H1 (cell line): ENCODE measurements at regions not wholly inside any gene's neighbourhood (a gene's known extent, or its start where the extent isn't known, plus 50 kb on each side); places are given as distances from the start of the nearest gene placed in this dataset.

Experiments used
- CTCF ChIA-PET: fragments of 300-600 bp; sonication (Branson Sonifier 250); formaldehyde crosslinking; loops from one replicate; lab custom pipeline; 2021; ENCODE audit not compliant: partially characterized antibody; lab: Charles Lee
- POLR2A ChIA-PET: fragments of 300-600 bp; sonication (Branson Sonifier 250); formaldehyde crosslinking; loops from one replicate; lab custom pipeline; 2021; ENCODE audit warnings: inconsistent platforms; ENCODE audit not compliant: partially characterized antibody; lab: Charles Lee
- DNase-seq, 2 experiments: peaks; one replicate each; pipeline versions ENCODE4 v3.0.0 to v3.0.0-alpha.2; 2010 to 2022; ENCODE audit warnings: low spot score in 2 of 2, low read depth in 1 of 2, mixed read lengths in 1 of 2
- FAIRE-seq: peaks from 2 replicates; lab custom pipeline; 2011; peaks lifted over from hg19 to GRCh38; lab: Jason Lieb, UNC
- H2AFZ ChIP-seq: 2 replicates; pipeline ENCODE4 v1.8.1; 2012; ENCODE audit warnings: low read length, inconsistent platforms
- H2AK5ac ChIP-seq: 2 replicates; pipeline ENCODE4 v1.6.1; 2013; ENCODE audit warnings: low read depth, low read length
- H2BK120ac ChIP-seq: replicated peaks from 2 replicates; pipeline ENCODE3; 2013; ENCODE audit warnings: low read depth, low read length, inconsistent platforms
- H2BK12ac ChIP-seq: 2 replicates; pipeline ENCODE4 v1.6.1; 2013; ENCODE audit warnings: low read depth, low read length
- H2BK15ac ChIP-seq: 2 replicates; pipeline ENCODE4 v1.6.1; 2013; ENCODE audit warnings: low read length
- H2BK20ac ChIP-seq: 2 replicates; pipeline ENCODE4 v1.6.1; 2013; ENCODE audit warnings: low read length
- H2BK5ac ChIP-seq: 2 replicates; pipeline ENCODE4 v1.6.1; 2013; ENCODE audit warnings: low read depth, low read length
- H3K14ac ChIP-seq: 2 replicates; pipeline ENCODE4 v1.6.1; 2013; ENCODE audit warnings: inconsistent platforms; ENCODE audit not compliant: insufficient read length
- H3K18ac ChIP-seq: 2 replicates; pipeline ENCODE4 v1.6.1; 2013; ENCODE audit warnings: low read length; ENCODE audit errors: extremely low read depth
- H3K23ac ChIP-seq: 2 replicates; pipeline ENCODE4 v1.6.1; 2013; ENCODE audit warnings: inconsistent platforms; ENCODE audit not compliant: insufficient read length
- H3K23me2 ChIP-seq: 2 replicates; pipeline ENCODE4 v1.6.1; 2013; ENCODE audit warnings: low read depth, low read length
- H3K27ac ChIP-seq: 2 replicates; pipeline ENCODE4 v1.6.1; 2011; ENCODE audit warnings: low read depth, low read length, inconsistent platforms
- H3K27me3 ChIP-seq, 4 experiments: replicated peaks in 1 of 4; 1 replicate in 1 of 4; 2 replicates in 3 of 4; pipeline versions ENCODE4 v1.6.1 to v1.8.1; 2011 to 2013; ENCODE audit warnings: low read length in 3 of 4, mild to moderate bottlenecking in 3 of 4, inconsistent platforms in 2 of 4, mixed read lengths in 2 of 4, moderate library complexity in 1 of 4; ENCODE audit not compliant: control insufficient read depth in 3 of 4, insufficient read depth in 3 of 4; ENCODE audit errors: extremely low read depth in 1 of 4
- H3K36me3 ChIP-seq, 4 experiments: 2 replicates each; pipeline versions ENCODE4 v1.6.1 to v1.8.1; 2011 to 2013; ENCODE audit warnings: mild to moderate bottlenecking in 4 of 4, low read length in 3 of 4, moderate library complexity in 2 of 4, control low read depth in 1 of 4, inconsistent platforms in 1 of 4; ENCODE audit not compliant: insufficient read depth in 4 of 4, control insufficient read depth in 2 of 4
- H3K4ac ChIP-seq: replicated peaks from 2 replicates; pipeline ENCODE3; 2013; ENCODE audit warnings: low read length, low read depth, mixed read lengths, inconsistent platforms; ENCODE audit not compliant: insufficient read length
- H3K4me1 ChIP-seq, 4 experiments: replicated peaks in 1 of 4; 1 replicate in 1 of 4; 2 replicates in 3 of 4; pipeline versions ENCODE4 v1.6.1 to v1.8.1; 2011 to 2013; ENCODE audit warnings: low read length in 3 of 4, inconsistent platforms in 2 of 4, mixed read lengths in 1 of 4; ENCODE audit not compliant: insufficient read depth in 4 of 4, control insufficient read depth in 3 of 4
- H3K4me2 ChIP-seq, 2 experiments: 2 replicates each; pipeline versions ENCODE4 v1.6.1 to v1.8.1; 2011 to 2013; ENCODE audit warnings: low read depth in 2 of 2, low read length in 2 of 2, control low read depth in 1 of 2, inconsistent platforms in 1 of 2, mild to moderate bottlenecking in 1 of 2; ENCODE audit not compliant: insufficient read depth in 1 of 2
- H3K4me3 ChIP-seq, 4 experiments: fragments of 200-600, 300-600 bp in 1 of 4; sonication (generic), shearing (Covaris generic), sonication (Bioruptor Twin) in 1 of 4; 2 replicates each; pipeline versions ENCODE4 v1.5.1 to v1.8.1; 2011 to 2016; ENCODE audit warnings: low read length in 4 of 4, low read depth in 3 of 4, control low read depth in 2 of 4, inconsistent platforms in 2 of 4, mild to moderate bottlenecking in 2 of 4, mixed read lengths in 1 of 4, moderate library complexity in 1 of 4; ENCODE audit not compliant: insufficient read depth in 2 of 4; ENCODE audit errors: extremely low read depth in 1 of 4
- H3K56ac ChIP-seq: replicated peaks from 2 replicates; pipeline ENCODE3; 2013; ENCODE audit warnings: low read depth, mild to moderate bottlenecking, mixed read lengths, low read length, inconsistent platforms; ENCODE audit not compliant: insufficient read length
- H3K79me1 ChIP-seq: 2 replicates; pipeline ENCODE4 v1.6.1; 2013; ENCODE audit warnings: low read depth, low read length, control low read depth
- H3K79me2 ChIP-seq, 2 experiments: 2 replicates each; pipeline versions ENCODE4 v1.6.1 to v1.8.1; 2012 to 2013; ENCODE audit warnings: low read length in 2 of 2, mild to moderate bottlenecking in 2 of 2, inconsistent platforms in 1 of 2; ENCODE audit not compliant: insufficient read depth in 2 of 2, control insufficient read depth in 1 of 2
- H3K9ac ChIP-seq, 4 experiments: replicated peaks in 1 of 4; 1 replicate in 1 of 4; 2 replicates in 3 of 4; pipeline versions ENCODE4 v1.6.1 to v1.8.1; 2011 to 2013; ENCODE audit warnings: low read depth in 3 of 4, low read length in 3 of 4, control low read depth in 2 of 4, mild to moderate bottlenecking in 2 of 4, moderate library complexity in 2 of 4, inconsistent platforms in 1 of 4; ENCODE audit errors: extremely low read depth in 1 of 4
- H3K9me3 ChIP-seq, 2 experiments: 2 replicates each; pipeline versions ENCODE4 v1.6.1 to v1.8.1; 2012 to 2013; ENCODE audit warnings: mild to moderate bottlenecking in 2 of 2, moderate library complexity in 2 of 2, control low read depth in 1 of 2, inconsistent platforms in 1 of 2, low read depth in 1 of 2, low read length in 1 of 2, mixed read lengths in 1 of 2; ENCODE audit not compliant: insufficient read depth in 2 of 2
- H4K20me1 ChIP-seq, 2 experiments: replicated peaks in 1 of 2; 2 replicates each; pipeline versions ENCODE3 to v1.8.1; 2011 to 2013; ENCODE audit warnings: inconsistent platforms in 2 of 2, low read length in 2 of 2, mild to moderate bottlenecking in 1 of 2; ENCODE audit not compliant: insufficient read depth in 2 of 2, control insufficient read depth in 1 of 2
- H4K5ac ChIP-seq: 2 replicates; pipeline ENCODE4 v1.6.1; 2013; ENCODE audit warnings: low read length, low read depth, mixed read lengths, inconsistent platforms; ENCODE audit not compliant: insufficient read length
- H4K8ac ChIP-seq: 2 replicates; pipeline ENCODE4 v1.8.0; 2013; ENCODE audit warnings: mild to moderate bottlenecking, moderate library complexity, low read length, inconsistent platforms; ENCODE audit not compliant: insufficient read depth; ENCODE audit errors: extremely low read depth
- H4K91ac ChIP-seq: replicated peaks from 2 replicates; pipeline ENCODE3; 2013; ENCODE audit warnings: low read length, mixed read lengths, inconsistent platforms; ENCODE audit not compliant: insufficient read length
- EZH2 ChIP-seq: fragments of 200-600 bp; sonication (generic); IDR thresholded peaks from 2 replicates; pipeline ENCODE4 v1.7.1; 2012; ENCODE audit warnings: low read depth, mild to moderate bottlenecking, moderate library complexity, low read length, inconsistent platforms; ENCODE audit not compliant: severe bottlenecking
- KDM1A ChIP-seq: fragments of 200-600, 300-600 bp; sonication (generic); IDR thresholded peaks from 2 replicates; pipeline ENCODE4 v1.7.1; 2016; ENCODE audit warnings: mild to moderate bottlenecking, low read length, borderline replicate concordance
- MAFK ChIP-seq: IDR thresholded peaks from 2 replicates; pipeline ENCODE4 v1.6.1; 2012; ENCODE audit warnings: low read depth, mild to moderate bottlenecking, improper control_type of control experiment, low read length
- POLR2A ChIP-seq, 2 experiments: IDR thresholded peaks; 1 replicate in 1 of 2; 2 replicates in 1 of 2; pipeline ENCODE4 v1.6.1; 2011; ENCODE audit warnings: low read depth in 2 of 2, low read length in 2 of 2, mild to moderate bottlenecking in 2 of 2; ENCODE audit errors: control extremely low read depth in 1 of 2
- SP2 ChIP-seq: IDR thresholded peaks from 2 replicates; pipeline ENCODE4 v1.6.1; 2012; ENCODE audit warnings: mild to moderate bottlenecking, low read length, inconsistent platforms
- SP4 ChIP-seq: IDR thresholded peaks from 2 replicates; pipeline ENCODE4 v1.6.1; 2012; ENCODE audit warnings: low read length, inconsistent platforms
- TBP ChIP-seq: IDR thresholded peaks from 2 replicates; pipeline ENCODE4 v1.6.1; 2011; ENCODE audit warnings: low read depth, low read length, improper control_type of control experiment
- TEAD4 ChIP-seq: IDR thresholded peaks from 2 replicates; pipeline ENCODE4 v1.6.1; 2012; ENCODE audit warnings: low read depth, low read length, inconsistent platforms, mixed read lengths
- WGBS, 2 experiments: shearing (Covaris generic) in 1 of 2; methylation state at CpG; one replicate each; pipeline versions ENCODE4 v1.1.6 to v1.1.7; 2013 to 2015; ENCODE audit warnings: low lambda C conversion rate in 2 of 2, mixed read lengths in 2 of 2, inconsistent platforms in 1 of 2, low coverage in 1 of 2, missing lambda C conversion rate in 1 of 2; ENCODE audit not compliant: insufficient replicate concordance in 2 of 2, insufficient coverage in 1 of 2, insufficient read length in 1 of 2; ENCODE audit errors: extremely low coverage in 1 of 2, missing lambda C conversion rate in 1 of 2; 5-methylcytosine and 5-hydroxymethylcytosine counted together

DNA sequence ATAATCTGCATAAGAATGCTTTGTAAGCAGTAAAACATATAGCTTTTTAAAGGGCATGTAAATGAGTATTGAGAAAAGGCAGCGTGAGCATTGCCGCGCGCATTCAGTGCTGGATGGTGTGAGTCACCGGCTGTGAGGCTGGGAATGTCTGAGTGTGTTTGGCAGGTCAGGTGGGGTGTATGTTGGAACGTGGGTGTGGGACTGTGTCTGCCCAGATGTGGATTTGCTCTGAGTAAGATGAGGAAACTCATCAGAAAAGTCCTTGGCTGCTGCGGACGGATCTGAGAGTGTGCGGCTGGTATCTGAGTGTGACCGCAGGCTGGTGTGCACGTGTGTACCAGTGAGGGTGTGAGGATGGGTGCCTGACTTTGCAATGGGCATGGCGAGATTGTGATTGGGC lies 66.2 kb upstream of the NECTIN1 start:
- no peak overlapping the region for H3K4me3 ChIP-seq
- no peak for TF ChIP-seq KDM1A
- no peak for TF ChIP-seq SP2
- TF ChIP-seq POLR2A (IDR thresholded peaks at IDR 0.05; ENCODE audit: control extremely low read depth in 1 of 2, low read depth in 2 of 2, low read length in 2 of 2): no peak
- no peak for TF ChIP-seq MAFK
- no peak for TF ChIP-seq EZH2
- TF ChIP-seq TEAD4: no peak
- TF ChIP-seq TBP: no peak
- no peak for TF ChIP-seq SP4

More for the DNA sequence above, 66.2 kb upstream of the NECTIN1 start:
- no peak overlapping the region for H3K9ac ChIP-seq
- peaks cover 18 to 56% (median 43%) of the 10 kb centered on the region in 4 experiments for H3K4me1 ChIP-seq
- peak overlapping the region; percentile 33; the same call in 1 of the 2 replicates for H2BK15ac ChIP-seq
- 42% methylated on average over 12 of the region's 12 CpGs; no CpG with 5 or more reads in 1 of the 2 experiments for WGBS, 2 experiments
- H3K4ac ChIP-seq: no peak overlapping the region
- no peaks in the 10 kb centered on the region for H3K9me3 ChIP-seq
- 0 out of 2 replicates have a peak overlapping the region, but pooled peaks have one; percentile 3 for H2AK5ac ChIP-seq
- H3K23ac ChIP-seq: no peak overlapping the region
- peaks cover 0 to 3% of the 10 kb centered on the region in 2 experiments for H4K20me1 ChIP-seq
- no peaks in the 10 kb centered on the region for H3K79me1 ChIP-seq
- H4K5ac ChIP-seq: no peak overlapping the region
- H4K8ac ChIP-seq: no peak overlapping the region
- peak overlapping the region; percentile 32 to 55; a peak in 3 of 4 replicates for H3K4me2 ChIP-seq
- peak overlapping the region; percentile 29 for H4K91ac ChIP-seq
- peak overlapping the region; percentile 86; the same call in 1 of the 2 replicates for H2BK12ac ChIP-seq
- ChIA-PET POLR2A (interaction anchor here (1.4 kb wide), 1 partner anchor 69 kb away, joined by 3 read pairs; no protein-coding TSS in a partner anchor), CTCF (interaction anchor here (0.7 to 1.7 kb wide), 8 partner anchors 9 to 204 kb away, joined by 3 to 4 read pairs (median 3); no protein-coding TSS in a partner anchor)
- no peak overlapping the region for H2BK120ac ChIP-seq
- H2BK5ac ChIP-seq: peak overlapping the region; percentile 3; the same call in 1 of the 2 replicates
- FAIRE-seq: no peak
- peak overlapping the region; percentile 94 for H2BK20ac ChIP-seq
- no peaks in the 10 kb centered on the region for H3K36me3 ChIP-seq
- no peaks in the 10 kb centered on the region for H3K79me2 ChIP-seq
- no peak overlapping the region for H3K14ac ChIP-seq
- H2AFZ ChIP-seq: no peak overlapping the region
- no peak overlapping the region for H3K27ac ChIP-seq
- DNase-seq: no peak
- H3K27me3 ChIP-seq: peaks cover 2 to 54% (median 45%) of the 10 kb centered on the region in 4 experiments
- H3K56ac ChIP-seq: no peak overlapping the region
- H3K18ac ChIP-seq: peak overlapping the region; percentile 17; the same call in 1 of the 2 replicates
- no peaks in the 10 kb centered on the region; the same call in 1 of the 2 replicates for H3K23me2 ChIP-seq
